ENCODE measurements at regions not wholly inside any gene's neighbourhood (a gene's known extent, or its start where the extent isn't known, plus 50 kb on each side); places are given as distances from the start of the nearest gene placed in this dataset.

DNA sequence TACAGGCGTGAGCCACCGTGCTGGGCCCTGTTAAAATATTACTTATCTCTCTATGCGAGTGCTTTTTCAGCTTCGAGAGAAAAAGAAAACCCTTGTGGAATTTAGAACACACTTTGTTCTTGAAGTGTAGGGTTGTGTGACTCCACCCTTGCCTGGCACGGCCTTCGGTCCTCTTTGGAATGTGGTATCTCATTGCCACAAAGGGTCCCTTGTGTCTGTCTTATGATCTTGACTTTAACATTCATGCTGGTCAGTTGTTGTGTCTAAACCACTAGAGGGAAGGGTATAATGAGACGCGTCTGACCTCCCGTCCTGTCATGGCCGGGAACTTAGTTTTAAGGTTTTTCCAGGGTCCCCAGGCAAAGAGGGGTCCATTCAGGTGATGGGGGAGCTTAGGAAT, 246.4 kb downstream of the VAPA start:
- TF ChIP-seq POLR2AphosphoS5 (IDR thresholded peaks at IDR 0.05; ENCODE audit: low read depth, low read length) (no peak), SIN3A (IDR thresholded peaks at IDR 0.05; ENCODE audit: borderline replicate concordance, insufficient read depth, low read depth, low read length) (no peak)
- TF ChIP-seq, protein P1, sequence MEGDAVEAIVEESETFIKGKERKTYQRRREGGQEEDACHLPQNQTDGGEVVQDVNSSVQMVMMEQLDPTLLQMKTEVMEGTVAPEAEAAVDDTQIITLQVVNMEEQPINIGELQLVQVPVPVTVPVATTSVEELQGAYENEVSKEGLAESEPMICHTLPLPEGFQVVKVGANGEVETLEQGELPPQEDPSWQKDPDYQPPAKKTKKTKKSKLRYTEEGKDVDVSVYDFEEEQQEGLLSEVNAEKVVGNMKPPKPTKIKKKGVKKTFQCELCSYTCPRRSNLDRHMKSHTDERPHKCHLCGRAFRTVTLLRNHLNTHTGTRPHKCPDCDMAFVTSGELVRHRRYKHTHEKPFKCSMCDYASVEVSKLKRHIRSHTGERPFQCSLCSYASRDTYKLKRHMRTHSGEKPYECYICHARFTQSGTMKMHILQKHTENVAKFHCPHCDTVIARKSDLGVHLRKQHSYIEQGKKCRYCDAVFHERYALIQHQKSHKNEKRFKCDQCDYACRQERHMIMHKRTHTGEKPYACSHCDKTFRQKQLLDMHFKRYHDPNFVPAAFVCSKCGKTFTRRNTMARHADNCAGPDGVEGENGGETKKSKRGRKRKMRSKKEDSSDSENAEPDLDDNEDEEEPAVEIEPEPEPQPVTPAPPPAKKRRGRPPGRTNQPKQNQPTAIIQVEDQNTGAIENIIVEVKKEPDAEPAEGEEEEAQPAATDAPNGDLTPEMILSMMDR (IDR thresholded peaks at IDR 0.05): no peak
- TF ChIP-seq, protein P2, sequence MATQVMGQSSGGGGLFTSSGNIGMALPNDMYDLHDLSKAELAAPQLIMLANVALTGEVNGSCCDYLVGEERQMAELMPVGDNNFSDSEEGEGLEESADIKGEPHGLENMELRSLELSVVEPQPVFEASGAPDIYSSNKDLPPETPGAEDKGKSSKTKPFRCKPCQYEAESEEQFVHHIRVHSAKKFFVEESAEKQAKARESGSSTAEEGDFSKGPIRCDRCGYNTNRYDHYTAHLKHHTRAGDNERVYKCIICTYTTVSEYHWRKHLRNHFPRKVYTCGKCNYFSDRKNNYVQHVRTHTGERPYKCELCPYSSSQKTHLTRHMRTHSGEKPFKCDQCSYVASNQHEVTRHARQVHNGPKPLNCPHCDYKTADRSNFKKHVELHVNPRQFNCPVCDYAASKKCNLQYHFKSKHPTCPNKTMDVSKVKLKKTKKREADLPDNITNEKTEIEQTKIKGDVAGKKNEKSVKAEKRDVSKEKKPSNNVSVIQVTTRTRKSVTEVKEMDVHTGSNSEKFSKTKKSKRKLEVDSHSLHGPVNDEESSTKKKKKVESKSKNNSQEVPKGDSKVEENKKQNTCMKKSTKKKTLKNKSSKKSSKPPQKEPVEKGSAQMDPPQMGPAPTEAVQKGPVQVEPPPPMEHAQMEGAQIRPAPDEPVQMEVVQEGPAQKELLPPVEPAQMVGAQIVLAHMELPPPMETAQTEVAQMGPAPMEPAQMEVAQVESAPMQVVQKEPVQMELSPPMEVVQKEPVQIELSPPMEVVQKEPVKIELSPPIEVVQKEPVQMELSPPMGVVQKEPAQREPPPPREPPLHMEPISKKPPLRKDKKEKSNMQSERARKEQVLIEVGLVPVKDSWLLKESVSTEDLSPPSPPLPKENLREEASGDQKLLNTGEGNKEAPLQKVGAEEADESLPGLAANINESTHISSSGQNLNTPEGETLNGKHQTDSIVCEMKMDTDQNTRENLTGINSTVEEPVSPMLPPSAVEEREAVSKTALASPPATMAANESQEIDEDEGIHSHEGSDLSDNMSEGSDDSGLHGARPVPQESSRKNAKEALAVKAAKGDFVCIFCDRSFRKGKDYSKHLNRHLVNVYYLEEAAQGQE (IDR thresholded peaks at IDR 0.05; ENCODE audit: insufficient read depth in 1 of 2, low read depth in 2 of 2, low read length in 1 of 2): no peak

Measured in Panc1 (cell line).